ENCODE measurements at regions not wholly inside any gene's neighbourhood (a gene's known extent, or its start where the extent isn't known, plus 50 kb on each side); places are given as distances from the start of the nearest gene placed in this dataset.

DNA sequence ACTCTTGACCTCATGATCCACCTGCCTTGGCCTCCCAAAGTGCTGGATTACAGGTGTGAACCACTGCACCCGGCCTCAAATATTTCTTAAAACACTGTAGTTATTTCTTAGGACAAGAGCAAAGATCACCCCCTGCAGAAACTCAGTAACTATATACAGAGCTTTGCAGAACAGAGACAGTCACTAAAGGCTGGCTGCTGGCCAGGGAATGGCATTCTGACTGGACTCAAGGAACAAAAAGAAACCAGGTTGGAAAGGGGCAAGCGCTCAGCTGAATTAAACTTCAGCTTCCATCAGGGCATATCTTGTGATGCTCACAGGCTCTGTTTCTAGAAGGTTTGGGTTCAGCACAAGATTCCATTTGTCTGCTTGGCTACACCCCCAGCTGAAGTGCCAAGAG, 95.8 kb downstream of the ADAMTS15 start:
- no peaks in the 10 kb centered on the region for H3K9me3 ChIP-seq (ENCODE audit: control insufficient read depth, insufficient read depth, low read depth, low read length)
- TF ChIP-seq ZNF843 (tag by site-specific recombination; IDR thresholded peaks at IDR 0.05): no peak
- no peak for TF ChIP-seq ZNF514 (tag by site-specific recombination; IDR thresholded peaks at IDR 0.05)
- TF ChIP-seq ZNF626 (tag by site-specific recombination; IDR thresholded peaks at IDR 0.05): no peak
- no peak for TF ChIP-seq SETDB1 (IDR thresholded peaks at IDR 0.05; ENCODE audit: insufficient read length, low read length)
- TF ChIP-seq, protein P1, sequence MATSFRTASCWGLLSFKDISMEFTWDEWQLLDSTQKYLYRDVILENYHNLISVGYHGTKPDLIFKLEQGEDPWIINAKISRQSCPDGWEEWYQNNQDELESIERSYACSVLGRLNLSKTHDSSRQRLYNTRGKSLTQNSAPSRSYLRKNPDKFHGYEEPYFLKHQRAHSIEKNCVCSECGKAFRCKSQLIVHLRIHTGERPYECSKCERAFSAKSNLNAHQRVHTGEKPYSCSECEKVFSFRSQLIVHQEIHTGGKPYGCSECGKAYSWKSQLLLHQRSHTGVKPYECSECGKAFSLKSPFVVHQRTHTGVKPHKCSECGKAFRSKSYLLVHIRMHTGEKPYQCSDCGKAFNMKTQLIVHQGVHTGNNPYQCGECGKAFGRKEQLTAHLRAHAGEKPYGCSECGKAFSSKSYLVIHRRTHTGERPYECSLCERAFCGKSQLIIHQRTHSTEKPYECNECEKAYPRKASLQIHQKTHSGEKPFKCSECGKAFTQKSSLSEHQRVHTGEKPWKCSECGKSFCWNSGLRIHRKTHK (tag by site-specific recombination; IDR thresholded peaks at IDR 0.05): no peak
- no peak for TF ChIP-seq ZNF707 (tag by site-specific recombination; IDR thresholded peaks at IDR 0.05)
- TF ChIP-seq, protein P2, sequence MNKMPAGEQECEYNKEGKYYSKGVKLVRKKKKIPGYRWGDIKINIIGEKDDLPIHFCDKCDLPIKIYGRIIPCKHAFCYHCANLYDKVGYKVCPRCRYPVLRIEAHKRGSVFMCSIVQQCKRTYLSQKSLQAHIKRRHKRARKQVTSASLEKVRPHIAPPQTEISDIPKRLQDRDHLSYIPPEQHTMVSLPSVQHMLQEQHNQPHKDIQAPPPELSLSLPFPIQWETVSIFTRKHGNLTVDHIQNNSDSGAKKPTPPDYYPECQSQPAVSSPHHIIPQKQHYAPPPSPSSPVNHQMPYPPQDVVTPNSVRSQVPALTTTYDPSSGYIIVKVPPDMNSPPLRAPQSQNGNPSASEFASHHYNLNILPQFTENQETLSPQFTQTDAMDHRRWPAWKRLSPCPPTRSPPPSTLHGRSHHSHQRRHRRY (tag by site-specific recombination; IDR thresholded peaks at IDR 0.05): no peak
- no peak for TF ChIP-seq SP7 (tag by site-specific recombination; IDR thresholded peaks at IDR 0.05)
- no peak for TF ChIP-seq ZBTB1 (tag by site-specific recombination; IDR thresholded peaks at IDR 0.05)
- TF ChIP-seq, protein P3, sequence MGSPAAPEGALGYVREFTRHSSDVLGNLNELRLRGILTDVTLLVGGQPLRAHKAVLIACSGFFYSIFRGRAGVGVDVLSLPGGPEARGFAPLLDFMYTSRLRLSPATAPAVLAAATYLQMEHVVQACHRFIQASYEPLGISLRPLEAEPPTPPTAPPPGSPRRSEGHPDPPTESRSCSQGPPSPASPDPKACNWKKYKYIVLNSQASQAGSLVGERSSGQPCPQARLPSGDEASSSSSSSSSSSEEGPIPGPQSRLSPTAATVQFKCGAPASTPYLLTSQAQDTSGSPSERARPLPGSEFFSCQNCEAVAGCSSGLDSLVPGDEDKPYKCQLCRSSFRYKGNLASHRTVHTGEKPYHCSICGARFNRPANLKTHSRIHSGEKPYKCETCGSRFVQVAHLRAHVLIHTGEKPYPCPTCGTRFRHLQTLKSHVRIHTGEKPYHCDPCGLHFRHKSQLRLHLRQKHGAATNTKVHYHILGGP (tag by site-specific recombination; IDR thresholded peaks at IDR 0.05): no peak
- no peak for TF ChIP-seq KLF16 (tag by site-specific recombination; IDR thresholded peaks at IDR 0.05)
- TF ChIP-seq, protein P4, sequence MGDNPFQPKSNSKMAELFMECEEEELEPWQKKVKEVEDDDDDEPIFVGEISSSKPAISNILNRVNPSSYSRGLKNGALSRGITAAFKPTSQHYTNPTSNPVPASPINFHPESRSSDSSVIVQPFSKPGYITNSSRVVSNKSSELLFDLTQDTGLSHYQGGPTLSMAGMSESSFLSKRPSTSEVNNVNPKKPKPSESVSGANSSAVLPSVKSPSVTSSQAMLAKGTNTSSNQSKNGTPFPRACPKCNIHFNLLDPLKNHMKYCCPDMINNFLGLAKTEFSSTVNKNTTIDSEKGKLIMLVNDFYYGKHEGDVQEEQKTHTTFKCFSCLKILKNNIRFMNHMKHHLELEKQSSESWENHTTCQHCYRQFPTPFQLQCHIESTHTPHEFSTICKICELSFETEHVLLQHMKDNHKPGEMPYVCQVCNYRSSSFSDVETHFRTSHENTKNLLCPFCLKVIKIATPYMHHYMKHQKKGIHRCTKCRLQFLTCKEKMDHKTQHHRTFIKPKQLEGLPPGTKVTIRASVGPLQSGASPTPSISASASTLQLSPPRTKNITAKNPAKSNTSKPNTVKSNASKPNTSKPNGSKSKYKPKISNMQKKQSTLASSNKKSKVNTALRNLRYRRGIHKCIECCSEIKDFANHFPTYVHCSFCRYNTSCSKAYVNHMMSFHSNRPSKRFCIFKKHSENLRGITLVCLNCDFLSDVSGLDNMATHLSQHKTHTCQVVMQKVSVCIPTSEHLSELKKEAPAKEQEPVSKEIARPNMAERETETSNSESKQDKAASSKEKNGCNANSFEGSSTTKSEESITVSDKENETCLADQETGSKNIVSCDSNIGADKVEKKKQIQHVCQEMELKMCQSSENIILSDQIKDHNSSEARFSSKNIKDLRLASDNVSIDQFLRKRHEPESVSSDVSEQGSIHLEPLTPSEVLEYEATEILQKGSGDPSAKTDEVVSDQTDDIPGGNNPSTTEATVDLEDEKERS (tag by site-specific recombination; IDR thresholded peaks at IDR 0.05): no peak
- no peak for TF ChIP-seq ZNF837 (tag by site-specific recombination; IDR thresholded peaks at IDR 0.05)
- no peak for TF ChIP-seq ZNF561 (tag by site-specific recombination; IDR thresholded peaks at IDR 0.05; ENCODE audit: borderline replicate concordance)
- TF ChIP-seq, protein P5, sequence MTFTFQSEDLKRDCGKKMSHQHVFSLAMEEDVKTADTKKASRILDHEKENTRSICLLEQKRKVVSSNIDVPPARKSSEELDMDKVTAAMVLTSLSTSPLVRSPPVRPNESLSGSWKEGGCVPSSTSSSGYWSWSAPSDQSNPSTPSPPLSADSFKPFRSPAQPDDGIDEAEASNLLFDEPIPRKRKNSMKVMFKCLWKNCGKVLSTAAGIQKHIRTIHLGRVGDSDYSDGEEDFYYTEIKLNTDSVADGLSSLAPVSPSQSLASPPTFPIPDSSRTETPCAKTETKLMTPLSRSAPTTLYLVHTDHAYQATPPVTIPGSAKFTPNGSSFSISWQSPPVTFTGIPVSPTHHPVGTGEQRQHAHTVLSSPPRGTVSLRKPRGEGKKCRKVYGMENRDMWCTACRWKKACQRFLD (tag by site-specific recombination; IDR thresholded peaks at IDR 0.05): no peak
- no peak for TF ChIP-seq ZNF155 (tag by site-specific recombination; IDR thresholded peaks at IDR 0.05)
- H3K4me1 ChIP-seq (ENCODE audit: control insufficient read depth, insufficient read depth, low read length): no peaks in the 10 kb centered on the region
- ChIA-PET CTCF (no interaction called here), POLR2A (no interaction called here)
- H3K4me3 ChIP-seq (ENCODE audit: low read depth, low read length): no peak overlapping the region
- no peaks in the 10 kb centered on the region for H3K36me3 ChIP-seq (ENCODE audit: control insufficient read depth in 2 of 2, insufficient read depth in 1 of 2, low read length in 2 of 2)
- H3K27ac ChIP-seq (ENCODE audit: extremely low read depth, low read depth, low read length): no peak overlapping the region

DNA sequence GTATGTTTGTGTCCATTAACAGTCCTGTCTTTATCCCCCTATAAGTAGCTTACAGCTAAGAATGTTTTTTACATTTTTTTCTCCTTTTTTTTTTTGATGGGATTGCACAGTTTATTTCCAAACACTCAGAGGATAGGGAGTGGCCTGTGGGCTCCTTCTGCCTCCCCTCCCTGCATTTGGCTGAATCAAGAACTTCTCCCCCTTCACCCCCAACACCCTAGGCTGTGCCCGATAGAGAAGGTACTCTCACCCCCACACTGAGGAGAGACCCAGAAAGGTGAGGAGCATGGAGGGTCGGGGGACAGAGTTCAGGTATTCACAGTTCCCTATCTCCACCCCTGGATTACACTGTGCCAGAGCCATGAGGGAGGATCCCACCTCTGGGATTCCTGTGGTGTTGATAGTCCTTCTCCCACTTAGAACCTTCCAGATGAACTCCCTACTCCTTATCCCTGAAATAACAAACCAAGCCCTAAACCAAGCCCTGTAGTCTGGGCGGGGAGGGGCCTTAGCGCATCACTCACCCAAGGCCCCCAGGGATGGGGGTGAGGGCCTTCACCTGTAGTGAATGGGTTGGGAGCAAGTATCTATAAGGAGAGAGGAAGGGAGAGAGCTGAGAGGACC, 97.1 kb downstream of the ADAMTS15 start:
- ChIA-PET CTCF (no interaction called here), POLR2A (no interaction called here)

More for the DNA sequence above, 97.1 kb downstream of the ADAMTS15 start:
- H3K9me3 ChIP-seq (ENCODE audit: control insufficient read depth, insufficient read depth, low read depth, low read length): no peaks in the 10 kb centered on the region
- no peak overlapping the region for H3K4me3 ChIP-seq (ENCODE audit: low read depth, low read length)
- H3K4me1 ChIP-seq (ENCODE audit: control insufficient read depth, insufficient read depth, low read length): no peaks in the 10 kb centered on the region
- H3K27ac ChIP-seq (ENCODE audit: extremely low read depth, low read depth, low read length): no peak overlapping the region
- TF ChIP-seq, protein P6, sequence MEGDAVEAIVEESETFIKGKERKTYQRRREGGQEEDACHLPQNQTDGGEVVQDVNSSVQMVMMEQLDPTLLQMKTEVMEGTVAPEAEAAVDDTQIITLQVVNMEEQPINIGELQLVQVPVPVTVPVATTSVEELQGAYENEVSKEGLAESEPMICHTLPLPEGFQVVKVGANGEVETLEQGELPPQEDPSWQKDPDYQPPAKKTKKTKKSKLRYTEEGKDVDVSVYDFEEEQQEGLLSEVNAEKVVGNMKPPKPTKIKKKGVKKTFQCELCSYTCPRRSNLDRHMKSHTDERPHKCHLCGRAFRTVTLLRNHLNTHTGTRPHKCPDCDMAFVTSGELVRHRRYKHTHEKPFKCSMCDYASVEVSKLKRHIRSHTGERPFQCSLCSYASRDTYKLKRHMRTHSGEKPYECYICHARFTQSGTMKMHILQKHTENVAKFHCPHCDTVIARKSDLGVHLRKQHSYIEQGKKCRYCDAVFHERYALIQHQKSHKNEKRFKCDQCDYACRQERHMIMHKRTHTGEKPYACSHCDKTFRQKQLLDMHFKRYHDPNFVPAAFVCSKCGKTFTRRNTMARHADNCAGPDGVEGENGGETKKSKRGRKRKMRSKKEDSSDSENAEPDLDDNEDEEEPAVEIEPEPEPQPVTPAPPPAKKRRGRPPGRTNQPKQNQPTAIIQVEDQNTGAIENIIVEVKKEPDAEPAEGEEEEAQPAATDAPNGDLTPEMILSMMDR (tag by site-specific recombination; IDR thresholded peaks at IDR 0.05): no peak
- TF ChIP-seq ZNF544 (tag by site-specific recombination; IDR thresholded peaks at IDR 0.05): no peak
- no peaks in the 10 kb centered on the region for H3K36me3 ChIP-seq (ENCODE audit: control insufficient read depth in 2 of 2, insufficient read depth in 1 of 2, low read length in 2 of 2)
